Neural cell (in vitro differentiated cells): ENCODE measurements at regions not wholly inside any gene's neighbourhood (a gene's known extent, or its start where the extent isn't known, plus 50 kb on each side); places are given as distances from the start of the nearest gene placed in this dataset.

Source experiments
- H2AFZ ChIP-seq: fragments of 200-600, 300-800 bp; sonication (generic), shearing (Covaris generic); 2 replicates; pipeline ENCODE4 v1.6.0; 2014; ENCODE audit warnings: low read depth, mild to moderate bottlenecking, antibody characterized with exemption, low read length, moderate library complexity
- H3F3A ChIP-seq: fragments of 200-600 bp; shearing (Covaris generic); 2 replicates; pipeline ENCODE4 v1.6.1; 2016; ENCODE audit warnings: mild to moderate bottlenecking, moderate library complexity, mixed read lengths, antibody characterized with exemption, low read length; ENCODE audit not compliant: insufficient read depth, poor library complexity, severe bottlenecking
- H3K27ac ChIP-seq: fragments of 200-600, 300-800 bp; sonication (generic), shearing (Covaris generic); 2 replicates; pipeline ENCODE4 v1.5.1; 2014; ENCODE audit warnings: mild to moderate bottlenecking, low read length, moderate library complexity
- H3K27me3 ChIP-seq: fragments of 300-800, 200-600 bp; sonication (generic), shearing (Covaris generic); 2 replicates; pipeline ENCODE4 v1.6.0; 2014; ENCODE audit warnings: mild to moderate bottlenecking, low read depth, low read length, moderate library complexity; ENCODE audit not compliant: insufficient read depth
- H3K36me3 ChIP-seq: fragments of 300-800, 200-600 bp; sonication (generic), shearing (Covaris generic); 2 replicates; pipeline ENCODE4 v1.5.1; 2014; ENCODE audit warnings: mild to moderate bottlenecking, antibody characterized with exemption, low read length, moderate library complexity; ENCODE audit not compliant: insufficient read depth
- H3K4me2 ChIP-seq: fragments of 300-800, 200-600 bp; sonication (generic), shearing (Covaris generic); 2 replicates; pipeline ENCODE4 v1.6.0; 2014; ENCODE audit warnings: mild to moderate bottlenecking, low read length
- H3K4me3 ChIP-seq: fragments of 300-800, 200-600 bp; sonication (generic), shearing (Covaris generic); 2 replicates; pipeline ENCODE4 v1.5.1; 2014; ENCODE audit warnings: mild to moderate bottlenecking, low read length, moderate library complexity
- H3K79me2 ChIP-seq: fragments of 200-600 bp; shearing (Covaris generic); replicated peaks from 2 replicates; pipeline ENCODE4 v1.6.0; 2014; ENCODE audit warnings: mild to moderate bottlenecking, low read length, moderate library complexity; ENCODE audit not compliant: insufficient read depth
- H3K9ac ChIP-seq: fragments of 300-800, 200-600 bp; sonication (generic), shearing (Covaris generic); 2 replicates; pipeline ENCODE4 v1.6.1; 2016; ENCODE audit warnings: mild to moderate bottlenecking, low read length, mixed read lengths
- H3K9me2 ChIP-seq: fragments of 200-600 bp; shearing (Covaris generic); 2 replicates; pipeline ENCODE4 v1.6.1; 2016; ENCODE audit warnings: mild to moderate bottlenecking, low read length, mixed read lengths; ENCODE audit not compliant: insufficient read depth
- H3K9me3 ChIP-seq: fragments of 200-600, 300-800 bp; sonication (generic), shearing (Covaris generic); 2 replicates; pipeline ENCODE4 v1.6.1; 2016; ENCODE audit warnings: mild to moderate bottlenecking, mixed run types, low read length, moderate library complexity, mixed read lengths
- H4K20me1 ChIP-seq: fragments of 200-600 bp; shearing (Covaris generic); 2 replicates; pipeline ENCODE4 v1.6.1; 2016; ENCODE audit warnings: mild to moderate bottlenecking, mixed run types; ENCODE audit not compliant: insufficient read depth
- EP300 ChIP-seq: fragments of 450-650 bp; conservative IDR thresholded peaks from 2 replicates; pipeline ENCODE4 v1.6.1; 2014; ENCODE audit warnings: antibody characterized with exemption, mild to moderate bottlenecking, moderate library complexity; ENCODE audit not compliant: poor library complexity, severe bottlenecking
- EZH2 ChIP-seq: fragments of 200-600, 300-800 bp; shearing (Covaris generic), sonication (generic); IDR thresholded peaks from 2 replicates; pipeline ENCODE4 v1.6.1; 2014; ENCODE audit warnings: antibody characterized with exemption, low read length, borderline replicate concordance, mild to moderate bottlenecking; ENCODE audit not compliant: insufficient read depth, poor library complexity, severe bottlenecking
- MXI1 ChIP-seq: fragments of 450-650 bp; conservative IDR thresholded peaks from 2 replicates; pipeline ENCODE4 v1.6.1; 2014; ENCODE audit warnings: antibody characterized with exemption, mild to moderate bottlenecking; ENCODE audit not compliant: poor library complexity, severe bottlenecking
- POLR2AphosphoS5 ChIP-seq: IDR thresholded peaks from 2 replicates; pipeline ENCODE4 v1.6.1; 2012
- RAD21 ChIP-seq: fragments of 450-650 bp; conservative IDR thresholded peaks from 2 replicates; pipeline ENCODE4 v1.6.1; 2014; ENCODE audit warnings: antibody characterized with exemption, mild to moderate bottlenecking, moderate library complexity
- SMC3 ChIP-seq: fragments of 450-650 bp; conservative IDR thresholded peaks from 2 replicates; pipeline ENCODE4 v1.6.1; 2014; ENCODE audit warnings: antibody characterized with exemption, mild to moderate bottlenecking, moderate library complexity; ENCODE audit not compliant: poor library complexity
- TAF1 ChIP-seq: IDR thresholded peaks from 2 replicates; pipeline ENCODE4 v1.6.1; 2012; ENCODE audit warnings: low read depth
- TF ChIP-seq, protein P1 (sequence below): IDR thresholded peaks from 2 replicates; pipeline ENCODE4 v1.6.1; 2012; ENCODE audit warnings: borderline replicate concordance
- TF ChIP-seq, protein P2 (sequence below): fragments of 450-650 bp; IDR thresholded peaks from 2 replicates; pipeline ENCODE4 v1.5.1; 2014; ENCODE audit warnings: antibody characterized with exemption, mild to moderate bottlenecking, moderate library complexity; ENCODE audit not compliant: poor library complexity, severe bottlenecking

GRCh38 chr5:108688485-108688884, 59.2 kb upstream of the FER start:
- Histone ChIP-seq H2AFZ (no peak overlapping the region), H3K9me3 (no peaks in the 10 kb centered on the region), H3K9me2 (no peaks in the 10 kb centered on the region), H4K20me1 (no peaks in the 10 kb centered on the region), H3K9ac (no peak overlapping the region), H3K4me3 (no peak overlapping the region), H3K4me2 (no peak overlapping the region), H3K36me3 (no peaks in the 10 kb centered on the region), H3K27me3 (no peaks in the 10 kb centered on the region), H3K79me2 (no peaks in the 10 kb centered on the region), H3F3A (no peaks in the 10 kb centered on the region), H3K27ac (no peak overlapping the region)
- TF ChIP-seq EP300 (no peak), EZH2 (no peak), SMC3 (no peak), RAD21 (no peak)
- TF ChIP-seq, protein P1, sequence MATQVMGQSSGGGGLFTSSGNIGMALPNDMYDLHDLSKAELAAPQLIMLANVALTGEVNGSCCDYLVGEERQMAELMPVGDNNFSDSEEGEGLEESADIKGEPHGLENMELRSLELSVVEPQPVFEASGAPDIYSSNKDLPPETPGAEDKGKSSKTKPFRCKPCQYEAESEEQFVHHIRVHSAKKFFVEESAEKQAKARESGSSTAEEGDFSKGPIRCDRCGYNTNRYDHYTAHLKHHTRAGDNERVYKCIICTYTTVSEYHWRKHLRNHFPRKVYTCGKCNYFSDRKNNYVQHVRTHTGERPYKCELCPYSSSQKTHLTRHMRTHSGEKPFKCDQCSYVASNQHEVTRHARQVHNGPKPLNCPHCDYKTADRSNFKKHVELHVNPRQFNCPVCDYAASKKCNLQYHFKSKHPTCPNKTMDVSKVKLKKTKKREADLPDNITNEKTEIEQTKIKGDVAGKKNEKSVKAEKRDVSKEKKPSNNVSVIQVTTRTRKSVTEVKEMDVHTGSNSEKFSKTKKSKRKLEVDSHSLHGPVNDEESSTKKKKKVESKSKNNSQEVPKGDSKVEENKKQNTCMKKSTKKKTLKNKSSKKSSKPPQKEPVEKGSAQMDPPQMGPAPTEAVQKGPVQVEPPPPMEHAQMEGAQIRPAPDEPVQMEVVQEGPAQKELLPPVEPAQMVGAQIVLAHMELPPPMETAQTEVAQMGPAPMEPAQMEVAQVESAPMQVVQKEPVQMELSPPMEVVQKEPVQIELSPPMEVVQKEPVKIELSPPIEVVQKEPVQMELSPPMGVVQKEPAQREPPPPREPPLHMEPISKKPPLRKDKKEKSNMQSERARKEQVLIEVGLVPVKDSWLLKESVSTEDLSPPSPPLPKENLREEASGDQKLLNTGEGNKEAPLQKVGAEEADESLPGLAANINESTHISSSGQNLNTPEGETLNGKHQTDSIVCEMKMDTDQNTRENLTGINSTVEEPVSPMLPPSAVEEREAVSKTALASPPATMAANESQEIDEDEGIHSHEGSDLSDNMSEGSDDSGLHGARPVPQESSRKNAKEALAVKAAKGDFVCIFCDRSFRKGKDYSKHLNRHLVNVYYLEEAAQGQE = no peak

DNA sequence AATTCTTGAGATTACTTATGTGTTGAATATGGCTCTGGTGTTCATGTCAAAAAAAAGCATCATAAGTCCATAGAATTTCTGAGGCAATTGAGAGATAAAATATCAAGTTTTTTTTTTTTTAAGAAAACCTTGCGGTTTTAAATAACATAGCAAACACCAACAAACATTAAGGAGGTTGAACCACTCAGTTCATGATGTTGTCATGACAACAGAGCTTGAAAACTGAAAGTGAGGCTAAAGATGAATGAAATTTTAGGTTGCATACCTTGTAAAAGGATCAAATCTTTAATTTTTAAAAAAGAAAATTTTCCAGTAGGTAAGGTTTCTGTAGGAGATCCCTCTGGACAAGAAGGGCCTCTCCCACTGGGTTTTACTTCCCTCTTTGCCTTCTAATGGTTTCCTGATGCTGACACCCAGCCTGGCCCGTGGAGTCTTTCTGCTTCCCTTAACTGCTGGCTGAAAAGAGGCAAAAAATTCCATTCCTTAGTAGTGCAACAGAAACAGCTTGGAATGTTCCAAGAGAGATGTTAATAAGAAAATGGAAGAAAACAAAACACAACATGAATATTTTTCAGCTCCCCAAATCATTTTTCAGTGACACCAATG, 60.0 kb upstream of the FER start:
- H3K79me2 ChIP-seq = no peaks in the 10 kb centered on the region
- no peaks in the 10 kb centered on the region for H3K9me3 ChIP-seq
- no peaks in the 10 kb centered on the region for H4K20me1 ChIP-seq
- no peak overlapping the region for H2AFZ ChIP-seq
- H3K9me2 ChIP-seq = no peaks in the 10 kb centered on the region
- H3K36me3 ChIP-seq = no peaks in the 10 kb centered on the region
- H3F3A ChIP-seq = no peaks in the 10 kb centered on the region
- no peak overlapping the region for H3K4me3 ChIP-seq
- H3K27ac ChIP-seq = no peak overlapping the region
- TF ChIP-seq TAF1 (no peak), SMC3 (no peak), MXI1 (no peak), EZH2 (no peak), POLR2AphosphoS5 (no peak)
- TF ChIP-seq, protein P1 = no peak
- TF ChIP-seq, protein P2, sequence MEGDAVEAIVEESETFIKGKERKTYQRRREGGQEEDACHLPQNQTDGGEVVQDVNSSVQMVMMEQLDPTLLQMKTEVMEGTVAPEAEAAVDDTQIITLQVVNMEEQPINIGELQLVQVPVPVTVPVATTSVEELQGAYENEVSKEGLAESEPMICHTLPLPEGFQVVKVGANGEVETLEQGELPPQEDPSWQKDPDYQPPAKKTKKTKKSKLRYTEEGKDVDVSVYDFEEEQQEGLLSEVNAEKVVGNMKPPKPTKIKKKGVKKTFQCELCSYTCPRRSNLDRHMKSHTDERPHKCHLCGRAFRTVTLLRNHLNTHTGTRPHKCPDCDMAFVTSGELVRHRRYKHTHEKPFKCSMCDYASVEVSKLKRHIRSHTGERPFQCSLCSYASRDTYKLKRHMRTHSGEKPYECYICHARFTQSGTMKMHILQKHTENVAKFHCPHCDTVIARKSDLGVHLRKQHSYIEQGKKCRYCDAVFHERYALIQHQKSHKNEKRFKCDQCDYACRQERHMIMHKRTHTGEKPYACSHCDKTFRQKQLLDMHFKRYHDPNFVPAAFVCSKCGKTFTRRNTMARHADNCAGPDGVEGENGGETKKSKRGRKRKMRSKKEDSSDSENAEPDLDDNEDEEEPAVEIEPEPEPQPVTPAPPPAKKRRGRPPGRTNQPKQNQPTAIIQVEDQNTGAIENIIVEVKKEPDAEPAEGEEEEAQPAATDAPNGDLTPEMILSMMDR = no peak
- no peak overlapping the region for H3K9ac ChIP-seq
- H3K4me2 ChIP-seq = no peak overlapping the region
- H3K27me3 ChIP-seq = no peaks in the 10 kb centered on the region
